GM23338 (cell line): ENCODE measurements at regions not wholly inside any gene's neighbourhood (a gene's known extent, or its start where the extent isn't known, plus 50 kb on each side); places are given as distances from the start of the nearest gene placed in this dataset.

Source experiments
- CREB1 ChIP-seq: fragments of 250-450 bp; sonication (Bioruptor Pico); IDR thresholded peaks from 2 replicates; pipeline ENCODE4 v1.5.0; 2020; ENCODE audit warnings: low read depth, mild to moderate bottlenecking, moderate library complexity
- ETS1 ChIP-seq: IDR thresholded peaks from 2 replicates; pipeline ENCODE4 v1.6.1; 2016; ENCODE audit warnings: antibody characterized with exemption
- EZH2 ChIP-seq: fragments of 200-600 bp; sonication (generic); IDR thresholded peaks from one replicate; pipeline ENCODE4 v1.8.0; 2017; ENCODE audit warnings: antibody characterized with exemption, mild to moderate bottlenecking, low read depth; ENCODE audit not compliant: unreplicated experiment
- EZH2phosphoT487 ChIP-seq: fragments of 200-600 bp; sonication (generic); IDR thresholded peaks from one replicate; pipeline ENCODE4 v1.8.1; 2018; ENCODE audit warnings: antibody characterized with exemption; ENCODE audit not compliant: unreplicated experiment
- JUNB ChIP-seq: IDR thresholded peaks from one replicate; pipeline ENCODE4 v1.6.1; 2016; ENCODE audit warnings: antibody characterized with exemption; ENCODE audit not compliant: unreplicated experiment
- NANOG ChIP-seq: IDR thresholded peaks from 2 replicates; pipeline ENCODE4 v1.6.1; 2016; ENCODE audit warnings: antibody characterized with exemption, borderline replicate concordance
- POLR2AphosphoS5 ChIP-seq: IDR thresholded peaks from 2 replicates; pipeline ENCODE4 v1.6.1; 2016; ENCODE audit warnings: antibody characterized with exemption, low read depth
- STAT1 ChIP-seq: IDR thresholded peaks from one replicate; pipeline ENCODE4 v1.6.1; 2016; ENCODE audit warnings: antibody characterized with exemption; ENCODE audit not compliant: unreplicated experiment
- ZNF114 ChIP-seq: fragments of 250-450 bp; sonication (Bioruptor Pico); IDR thresholded peaks from 2 replicates; pipeline ENCODE4 v1.5.0; 2020; ENCODE audit warnings: mild to moderate bottlenecking, moderate library complexity
- ZNF331 ChIP-seq: fragments of 250-450 bp; sonication (Bioruptor Pico); IDR thresholded peaks from 2 replicates; pipeline ENCODE4 v1.5.0; 2020; ENCODE audit warnings: low read depth, mild to moderate bottlenecking, moderate library complexity
- ZNF462 ChIP-seq: fragments of 250-450 bp; sonication (Bioruptor Pico); IDR thresholded peaks from 2 replicates; pipeline ENCODE4 v1.5.0; 2020; ENCODE audit warnings: mild to moderate bottlenecking, moderate library complexity
- TF ChIP-seq, protein P1 (sequence below), 2 experiments: fragments of 200-600 bp in 1 of 2; sonication (generic) in 1 of 2; conservative IDR thresholded peaks; 2 replicates each; pipeline versions ENCODE4 v1.5.1 to v1.6.1; 2016 to 2017; ENCODE audit warnings: antibody characterized with exemption in 2 of 2, low read depth in 2 of 2, mild to moderate bottlenecking in 2 of 2, moderate library complexity in 1 of 2
- TF ChIP-seq, protein P2 (sequence below): IDR thresholded peaks from one replicate; pipeline ENCODE4 v1.6.1; 2018; ENCODE audit warnings: antibody characterized with exemption; ENCODE audit not compliant: unreplicated experiment

DNA sequence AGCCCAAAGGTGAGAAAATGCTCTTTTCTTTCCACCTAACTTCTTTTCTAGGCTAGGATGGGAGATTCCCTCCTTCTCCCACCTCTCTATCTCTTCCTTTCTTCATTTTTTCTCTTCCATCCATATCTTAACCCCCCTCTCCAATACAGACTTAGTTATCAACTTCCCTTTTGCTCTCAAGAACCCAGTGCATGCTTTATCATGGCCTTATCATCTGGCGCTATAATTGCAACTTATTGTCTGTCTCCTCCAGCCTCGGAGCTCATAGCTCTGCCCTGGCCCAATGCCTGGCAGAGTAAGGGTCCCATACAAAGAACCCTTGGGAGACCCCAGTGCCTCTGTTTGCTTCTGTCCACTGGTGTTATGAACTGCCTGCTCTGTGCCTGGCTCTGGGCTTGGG is 71.0 kb upstream of the NFASC start:
- TF ChIP-seq, protein P1, sequence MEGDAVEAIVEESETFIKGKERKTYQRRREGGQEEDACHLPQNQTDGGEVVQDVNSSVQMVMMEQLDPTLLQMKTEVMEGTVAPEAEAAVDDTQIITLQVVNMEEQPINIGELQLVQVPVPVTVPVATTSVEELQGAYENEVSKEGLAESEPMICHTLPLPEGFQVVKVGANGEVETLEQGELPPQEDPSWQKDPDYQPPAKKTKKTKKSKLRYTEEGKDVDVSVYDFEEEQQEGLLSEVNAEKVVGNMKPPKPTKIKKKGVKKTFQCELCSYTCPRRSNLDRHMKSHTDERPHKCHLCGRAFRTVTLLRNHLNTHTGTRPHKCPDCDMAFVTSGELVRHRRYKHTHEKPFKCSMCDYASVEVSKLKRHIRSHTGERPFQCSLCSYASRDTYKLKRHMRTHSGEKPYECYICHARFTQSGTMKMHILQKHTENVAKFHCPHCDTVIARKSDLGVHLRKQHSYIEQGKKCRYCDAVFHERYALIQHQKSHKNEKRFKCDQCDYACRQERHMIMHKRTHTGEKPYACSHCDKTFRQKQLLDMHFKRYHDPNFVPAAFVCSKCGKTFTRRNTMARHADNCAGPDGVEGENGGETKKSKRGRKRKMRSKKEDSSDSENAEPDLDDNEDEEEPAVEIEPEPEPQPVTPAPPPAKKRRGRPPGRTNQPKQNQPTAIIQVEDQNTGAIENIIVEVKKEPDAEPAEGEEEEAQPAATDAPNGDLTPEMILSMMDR (conservative IDR thresholded peaks at IDR 0.05; ENCODE audit: low read depth in 2 of 2), result no peak
- TF ChIP-seq CREB1 (CRISPR knock-in tag) (no peak), EZH2 (no peak), JUNB (no peak), ETS1 (no peak), ZNF114 (no peak), POLR2AphosphoS5 (no peak), NANOG (no peak), EZH2phosphoT487 (no peak), ZNF331 (CRISPR knock-in tag) (no peak), ZNF462 (CRISPR knock-in tag) (no peak), STAT1 (no peak)
- TF ChIP-seq, protein P2, sequence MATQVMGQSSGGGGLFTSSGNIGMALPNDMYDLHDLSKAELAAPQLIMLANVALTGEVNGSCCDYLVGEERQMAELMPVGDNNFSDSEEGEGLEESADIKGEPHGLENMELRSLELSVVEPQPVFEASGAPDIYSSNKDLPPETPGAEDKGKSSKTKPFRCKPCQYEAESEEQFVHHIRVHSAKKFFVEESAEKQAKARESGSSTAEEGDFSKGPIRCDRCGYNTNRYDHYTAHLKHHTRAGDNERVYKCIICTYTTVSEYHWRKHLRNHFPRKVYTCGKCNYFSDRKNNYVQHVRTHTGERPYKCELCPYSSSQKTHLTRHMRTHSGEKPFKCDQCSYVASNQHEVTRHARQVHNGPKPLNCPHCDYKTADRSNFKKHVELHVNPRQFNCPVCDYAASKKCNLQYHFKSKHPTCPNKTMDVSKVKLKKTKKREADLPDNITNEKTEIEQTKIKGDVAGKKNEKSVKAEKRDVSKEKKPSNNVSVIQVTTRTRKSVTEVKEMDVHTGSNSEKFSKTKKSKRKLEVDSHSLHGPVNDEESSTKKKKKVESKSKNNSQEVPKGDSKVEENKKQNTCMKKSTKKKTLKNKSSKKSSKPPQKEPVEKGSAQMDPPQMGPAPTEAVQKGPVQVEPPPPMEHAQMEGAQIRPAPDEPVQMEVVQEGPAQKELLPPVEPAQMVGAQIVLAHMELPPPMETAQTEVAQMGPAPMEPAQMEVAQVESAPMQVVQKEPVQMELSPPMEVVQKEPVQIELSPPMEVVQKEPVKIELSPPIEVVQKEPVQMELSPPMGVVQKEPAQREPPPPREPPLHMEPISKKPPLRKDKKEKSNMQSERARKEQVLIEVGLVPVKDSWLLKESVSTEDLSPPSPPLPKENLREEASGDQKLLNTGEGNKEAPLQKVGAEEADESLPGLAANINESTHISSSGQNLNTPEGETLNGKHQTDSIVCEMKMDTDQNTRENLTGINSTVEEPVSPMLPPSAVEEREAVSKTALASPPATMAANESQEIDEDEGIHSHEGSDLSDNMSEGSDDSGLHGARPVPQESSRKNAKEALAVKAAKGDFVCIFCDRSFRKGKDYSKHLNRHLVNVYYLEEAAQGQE, result no peak
